IMR-90 (cell line): ENCODE measurements at regions not wholly inside any gene's neighbourhood (a gene's known extent, or its start where the extent isn't known, plus 50 kb on each side); places are given as distances from the start of the nearest gene placed in this dataset.

Experiments
- NFE2L2 ChIP-seq: fragments of 150-350 bp; IDR thresholded peaks from 2 replicates; pipeline ENCODE4 v1.6.1; 2016; ENCODE audit warnings: low read depth, mild to moderate bottlenecking, low read length

DNA sequence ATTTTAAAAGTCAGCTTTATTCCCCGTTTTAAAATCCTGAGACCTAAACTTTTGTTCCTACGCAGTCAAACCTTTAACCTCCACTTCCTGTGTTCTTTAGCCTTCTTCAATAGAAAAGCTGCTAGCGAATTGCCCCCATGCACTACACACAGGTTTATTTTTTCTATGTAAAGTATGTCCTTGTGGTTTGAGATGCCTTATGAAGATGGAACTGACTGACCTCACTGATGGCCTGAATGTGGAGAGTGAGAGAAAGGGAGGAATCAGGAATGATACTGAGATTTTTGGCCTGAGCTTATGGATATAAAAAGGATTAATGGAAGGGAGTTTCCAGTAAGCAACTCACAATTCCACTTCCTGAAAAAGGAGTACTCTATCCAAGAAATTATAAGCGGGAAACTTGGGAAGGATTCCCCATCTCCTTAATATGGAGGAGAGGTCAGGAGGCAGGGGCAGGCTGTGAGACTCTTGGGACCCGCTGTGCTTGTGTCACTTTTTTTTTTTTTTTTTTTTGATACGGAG is 89.5 kb downstream of the UGCG start (continued):
- TF ChIP-seq NFE2L2: no peak
